HCT116 (cell line): ENCODE measurements at regions not wholly inside any gene's neighbourhood (a gene's known extent, or its start where the extent isn't known, plus 50 kb on each side); places are given as distances from the start of the nearest gene placed in this dataset.

Source experiments
- CEBPB ChIP-seq: IDR thresholded peaks from 2 replicates; pipeline ENCODE4 v1.6.1; 2012; ENCODE audit warnings: low read depth
- ELF1 ChIP-seq: IDR thresholded peaks from 2 replicates; pipeline ENCODE4 v1.6.1; 2012; ENCODE audit warnings: low read depth, borderline replicate concordance
- EZH2phosphoT487 ChIP-seq: fragments of 200-600 bp; IDR thresholded peaks from 2 replicates; pipeline ENCODE4 v1.6.1; 2018; ENCODE audit warnings: antibody characterized with exemption, borderline replicate concordance
- JUND ChIP-seq: IDR thresholded peaks from 2 replicates; pipeline ENCODE4 v1.6.1; 2012
- POLR2A ChIP-seq: IDR thresholded peaks from 2 replicates; pipeline ENCODE4 v1.7.0; 2011; ENCODE audit warnings: borderline replicate concordance; ENCODE audit not compliant: insufficient read depth, insufficient read length; ENCODE audit errors: extremely low read depth
- POLR2AphosphoS5 ChIP-seq: IDR thresholded peaks from 2 replicates; pipeline ENCODE4 v1.6.1; 2011; ENCODE audit warnings: mild to moderate bottlenecking, low read depth, low read length, moderate library complexity
- RAD21 ChIP-seq: IDR thresholded peaks from 2 replicates; pipeline ENCODE4 v1.6.1; 2012; ENCODE audit warnings: low read depth, mild to moderate bottlenecking
- REST ChIP-seq: IDR thresholded peaks from 2 replicates; pipeline ENCODE4 v1.6.1; 2012; ENCODE audit warnings: low read depth
- SP1 ChIP-seq: IDR thresholded peaks from 2 replicates; pipeline ENCODE4 v1.6.1; 2012; ENCODE audit warnings: low read depth
- TF ChIP-seq, protein P1 (sequence below), 3 experiments: fragments of 200-600 bp in 1 of 3; sonication (generic) in 1 of 3; IDR thresholded peaks in 2 of 3; conservative IDR thresholded peaks in 1 of 3; 2 replicates each; pipeline ENCODE4 v1.5.1; 2012 to 2017; ENCODE audit warnings: low read depth in 2 of 3, low read length in 2 of 3, antibody characterized with exemption in 1 of 3, borderline replicate concordance in 1 of 3, control low read depth in 1 of 3, mild to moderate bottlenecking in 1 of 3, mixed read lengths in 1 of 3, mixed run types in 1 of 3, moderate library complexity in 1 of 3; ENCODE audit not compliant: insufficient read depth in 1 of 3

DNA sequence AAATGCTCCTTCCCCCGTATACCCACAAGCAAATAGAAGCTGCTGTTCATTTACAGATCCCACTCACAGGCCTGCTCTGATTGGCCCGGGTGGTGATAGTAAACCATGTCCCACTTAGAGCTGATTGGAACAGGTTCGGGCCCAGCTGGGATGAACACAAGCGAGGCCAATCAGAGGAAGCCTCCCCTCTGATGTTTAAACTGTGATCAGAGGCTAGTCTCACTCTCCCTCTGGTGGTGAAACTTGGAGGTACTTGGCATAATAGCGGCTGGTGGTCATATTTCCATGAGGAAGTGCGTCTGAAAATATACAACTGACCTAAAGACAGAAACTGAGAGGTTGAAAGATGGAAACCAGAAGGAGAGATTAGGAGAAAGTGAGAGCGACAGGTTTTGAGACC, 51.5 kb upstream of the TRPC3 start (continued):
- TF ChIP-seq, protein P1, sequence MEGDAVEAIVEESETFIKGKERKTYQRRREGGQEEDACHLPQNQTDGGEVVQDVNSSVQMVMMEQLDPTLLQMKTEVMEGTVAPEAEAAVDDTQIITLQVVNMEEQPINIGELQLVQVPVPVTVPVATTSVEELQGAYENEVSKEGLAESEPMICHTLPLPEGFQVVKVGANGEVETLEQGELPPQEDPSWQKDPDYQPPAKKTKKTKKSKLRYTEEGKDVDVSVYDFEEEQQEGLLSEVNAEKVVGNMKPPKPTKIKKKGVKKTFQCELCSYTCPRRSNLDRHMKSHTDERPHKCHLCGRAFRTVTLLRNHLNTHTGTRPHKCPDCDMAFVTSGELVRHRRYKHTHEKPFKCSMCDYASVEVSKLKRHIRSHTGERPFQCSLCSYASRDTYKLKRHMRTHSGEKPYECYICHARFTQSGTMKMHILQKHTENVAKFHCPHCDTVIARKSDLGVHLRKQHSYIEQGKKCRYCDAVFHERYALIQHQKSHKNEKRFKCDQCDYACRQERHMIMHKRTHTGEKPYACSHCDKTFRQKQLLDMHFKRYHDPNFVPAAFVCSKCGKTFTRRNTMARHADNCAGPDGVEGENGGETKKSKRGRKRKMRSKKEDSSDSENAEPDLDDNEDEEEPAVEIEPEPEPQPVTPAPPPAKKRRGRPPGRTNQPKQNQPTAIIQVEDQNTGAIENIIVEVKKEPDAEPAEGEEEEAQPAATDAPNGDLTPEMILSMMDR (IDR thresholded peaks at IDR 0.05 in 2 of 3, conservative IDR thresholded peaks at IDR 0.05 in 1 of 3; ENCODE audit: borderline replicate concordance in 1 of 3, insufficient read depth in 1 of 3, low read depth in 2 of 3, low read length in 2 of 3) = peak; percentile 23 to 57 (median 51); a peak in 4 of 6 replicates
- TF ChIP-seq JUND (no peak), EZH2phosphoT487 (no peak), SP1 (no peak), POLR2AphosphoS5 (no peak), RAD21 (peak; percentile 48), ELF1 (no peak), REST (no peak), CEBPB (no peak), POLR2A (no peak)
- TF ChIP-seq, all 23 proteins: peak for 3
